Breast epithelium (tissue), 3 donors: ENCODE measurements at regions not wholly inside any gene's neighbourhood (a gene's known extent, or its start where the extent isn't known, plus 50 kb on each side); places are given as distances from the start of the nearest gene placed in this dataset.

Source experiments
- CTCF ChIP-seq, 3 donors: fragments of 450-650 bp; IDR thresholded peaks; one replicate each; pipeline ENCODE4 v1.5.1; 2016 to 2017; ENCODE audit warnings: antibody characterized with exemption in 3 of 3, mild to moderate bottlenecking in 3 of 3, moderate library complexity in 3 of 3
- POLR2A ChIP-seq: fragments of 450-650 bp; IDR thresholded peaks from one replicate; pipeline ENCODE4 v1.6.1; 2016; ENCODE audit warnings: antibody characterized with exemption, mild to moderate bottlenecking, moderate library complexity

DNA sequence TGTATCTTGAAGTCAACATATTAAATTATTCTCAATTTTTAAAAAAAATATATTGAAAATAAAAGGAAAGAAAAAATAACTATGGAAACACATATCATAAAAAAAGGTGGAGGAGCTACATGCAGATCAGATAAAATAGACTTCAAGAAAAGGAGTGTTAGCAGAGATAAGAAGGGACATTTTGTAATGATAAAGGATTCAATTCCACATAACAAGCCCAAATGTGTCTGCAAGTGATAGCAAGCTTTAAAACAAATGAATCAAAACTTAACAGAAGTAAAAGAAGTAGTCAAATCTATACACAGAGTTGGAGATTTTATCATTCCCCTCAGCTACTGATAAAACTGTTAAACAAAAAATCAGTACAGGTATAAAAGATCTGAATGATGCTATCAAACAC lies 74.9 kb downstream of the TTC32 start:
- TF ChIP-seq CTCF (IDR thresholded peaks at IDR 0.05) (no peak), POLR2A (no peak)
